ENCODE measurements at regions not wholly inside any gene's neighbourhood (a gene's known extent, or its start where the extent isn't known, plus 50 kb on each side); places are given as distances from the start of the nearest gene placed in this dataset.

GRCh38 chr6:22468256-22468965 lies 101.0 kb upstream of the HDGFL1 start:
- no peak for TF ChIP-seq CTCF (optimal IDR thresholded peaks at IDR 0.05 in 1 of 3, IDR thresholded peaks at IDR 0.05 in 1 of 3, conservative IDR thresholded peaks at IDR 0.05 in 1 of 3; ENCODE audit: extremely low read depth in 1 of 3, insufficient read depth in 2 of 3, low read length in 3 of 3)
- no peak for TF ChIP-seq EZH2 (IDR thresholded peaks at IDR 0.05; ENCODE audit: low read length)
